ENCODE measurements at regions not wholly inside any gene's neighbourhood (a gene's known extent, or its start where the extent isn't known, plus 50 kb on each side); places are given as distances from the start of the nearest gene placed in this dataset.
"Not testable (repeated sequence)": the region's sequence is repeated elsewhere in the genome, so short reads cannot be mapped to it uniquely, and the experiment has no call there.

DNA sequence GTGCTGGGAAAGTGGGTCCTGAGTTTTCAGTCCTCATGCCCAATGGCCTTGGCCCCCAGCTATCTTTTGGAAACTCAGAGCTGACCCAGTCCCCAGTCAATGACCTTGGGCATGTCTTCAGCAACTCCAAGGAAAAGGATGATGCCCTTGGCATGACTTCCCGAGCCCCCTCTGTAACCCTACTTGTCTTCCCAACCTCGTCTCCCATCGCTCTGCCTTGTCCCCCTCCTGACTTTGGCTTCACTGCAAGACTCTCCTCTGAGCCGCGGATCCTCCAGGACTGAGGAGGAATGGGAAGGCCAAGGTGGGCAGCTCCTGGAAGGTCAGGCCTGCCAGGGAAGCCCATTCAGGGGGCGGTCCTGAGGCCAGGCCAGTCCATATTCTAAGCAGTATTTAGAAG, 73.5 kb upstream of the MEF2A start:
- Histone ChIP-seq H3K9ac (ENCODE audit: low read length) (no peak overlapping the region), H3K4me1 (ENCODE audit: low read length) (no peaks in the 10 kb centered on the region), H3K27ac (ENCODE audit: low read length) (no peak overlapping the region), H3K9me3 (ENCODE audit: insufficient read depth, low read length) (no peaks in the 10 kb centered on the region), H3K4me3 (ENCODE audit: low read length) (no peak overlapping the region), H3K4me2 (ENCODE audit: low read length) (no peak overlapping the region), H3K79me2 (ENCODE audit: low read length) (no peaks in the 10 kb centered on the region), H2AFZ (ENCODE audit: low read depth, low read length) (no peak overlapping the region), H4K20me1 (ENCODE audit: insufficient read depth, low read length) (no peaks in the 10 kb centered on the region), H3K36me3 (replicated peaks; ENCODE audit: low read depth, low read length) (no peaks in the 10 kb centered on the region), H3K27me3 (ENCODE audit: low read depth, low read length) (peaks cover 16% of the 10 kb centered on the region)
- TF ChIP-seq, protein P1, sequence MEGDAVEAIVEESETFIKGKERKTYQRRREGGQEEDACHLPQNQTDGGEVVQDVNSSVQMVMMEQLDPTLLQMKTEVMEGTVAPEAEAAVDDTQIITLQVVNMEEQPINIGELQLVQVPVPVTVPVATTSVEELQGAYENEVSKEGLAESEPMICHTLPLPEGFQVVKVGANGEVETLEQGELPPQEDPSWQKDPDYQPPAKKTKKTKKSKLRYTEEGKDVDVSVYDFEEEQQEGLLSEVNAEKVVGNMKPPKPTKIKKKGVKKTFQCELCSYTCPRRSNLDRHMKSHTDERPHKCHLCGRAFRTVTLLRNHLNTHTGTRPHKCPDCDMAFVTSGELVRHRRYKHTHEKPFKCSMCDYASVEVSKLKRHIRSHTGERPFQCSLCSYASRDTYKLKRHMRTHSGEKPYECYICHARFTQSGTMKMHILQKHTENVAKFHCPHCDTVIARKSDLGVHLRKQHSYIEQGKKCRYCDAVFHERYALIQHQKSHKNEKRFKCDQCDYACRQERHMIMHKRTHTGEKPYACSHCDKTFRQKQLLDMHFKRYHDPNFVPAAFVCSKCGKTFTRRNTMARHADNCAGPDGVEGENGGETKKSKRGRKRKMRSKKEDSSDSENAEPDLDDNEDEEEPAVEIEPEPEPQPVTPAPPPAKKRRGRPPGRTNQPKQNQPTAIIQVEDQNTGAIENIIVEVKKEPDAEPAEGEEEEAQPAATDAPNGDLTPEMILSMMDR (IDR thresholded peaks at IDR 0.05; ENCODE audit: low read depth, low read length): no peak
- TF ChIP-seq EZH2phosphoT487 (IDR thresholded peaks at IDR 0.05; ENCODE audit: low read depth): no peak

DNA sequence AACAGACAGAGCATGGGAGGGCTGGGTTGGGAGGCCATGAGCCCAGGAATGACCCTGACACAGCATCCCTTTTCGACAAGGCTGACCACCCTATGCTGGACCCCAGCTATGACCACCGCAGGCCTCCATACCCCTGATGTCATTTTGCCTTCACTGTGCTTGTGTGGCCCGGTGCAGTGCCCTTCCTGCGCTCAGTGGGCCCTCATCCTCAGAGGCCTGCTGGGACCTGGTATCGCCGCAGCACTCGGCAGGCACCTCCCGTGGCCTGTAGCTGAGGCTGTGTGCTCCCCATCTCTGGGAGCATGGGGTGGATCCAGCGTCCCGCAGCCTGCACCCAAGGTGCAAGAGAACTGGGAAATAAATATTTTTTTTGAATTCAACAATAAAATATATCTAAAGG, 73.1 kb upstream of the MEF2A start:
- no peak overlapping the region for H3K9ac ChIP-seq (ENCODE audit: low read length)
- TF ChIP-seq, protein P1 (IDR thresholded peaks at IDR 0.05; ENCODE audit: low read depth, low read length): no peak
- no peak for TF ChIP-seq EZH2phosphoT487 (IDR thresholded peaks at IDR 0.05; ENCODE audit: low read depth)
- no peak overlapping the region for H3K4me2 ChIP-seq (ENCODE audit: low read length)
- no peaks in the 10 kb centered on the region for H3K4me1 ChIP-seq (ENCODE audit: low read length)
- H2AFZ ChIP-seq (ENCODE audit: low read depth, low read length): no peak overlapping the region
- H3K36me3 ChIP-seq (replicated peaks; ENCODE audit: low read depth, low read length): no peaks in the 10 kb centered on the region
- H3K4me3 ChIP-seq (ENCODE audit: low read length): no peak overlapping the region
- H3K27me3 ChIP-seq (ENCODE audit: low read depth, low read length): peaks cover 16% of the 10 kb centered on the region
- no peaks in the 10 kb centered on the region for H3K79me2 ChIP-seq (ENCODE audit: low read length)
- H3K9me3 ChIP-seq (ENCODE audit: insufficient read depth, low read length): no peaks in the 10 kb centered on the region
- H3K27ac ChIP-seq (ENCODE audit: low read length): no peak overlapping the region
- no peaks in the 10 kb centered on the region for H4K20me1 ChIP-seq (ENCODE audit: insufficient read depth, low read length)

DNA sequence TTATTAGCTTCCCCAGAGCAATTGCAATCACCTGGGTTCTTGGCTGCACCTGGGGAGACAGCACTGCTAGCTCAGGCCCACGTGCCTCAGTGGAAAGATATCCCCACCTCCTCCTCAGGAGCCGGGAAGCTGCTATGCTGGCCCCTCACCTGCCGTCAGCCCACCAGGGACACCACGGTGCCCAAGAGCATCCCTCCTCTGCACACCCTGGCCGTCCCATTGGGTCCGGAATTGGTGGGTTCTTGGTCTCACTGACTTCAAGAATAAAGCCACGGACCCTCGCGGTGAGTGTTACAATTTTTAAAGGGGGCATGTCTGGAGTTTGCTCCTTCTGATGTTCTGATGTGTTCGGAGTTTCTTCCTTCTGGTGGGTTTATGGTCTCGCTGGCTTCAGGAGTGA, 72.3 kb upstream of the MEF2A start:
- TF ChIP-seq EZH2phosphoT487 (IDR thresholded peaks at IDR 0.05; ENCODE audit: low read depth): no peak
- TF ChIP-seq, protein P1 (IDR thresholded peaks at IDR 0.05; ENCODE audit: low read depth, low read length): no peak
- no peak overlapping the region for H3K27ac ChIP-seq (ENCODE audit: low read length)
- H3K27me3 ChIP-seq (ENCODE audit: low read depth, low read length): peaks cover 16% of the 10 kb centered on the region

DNA sequence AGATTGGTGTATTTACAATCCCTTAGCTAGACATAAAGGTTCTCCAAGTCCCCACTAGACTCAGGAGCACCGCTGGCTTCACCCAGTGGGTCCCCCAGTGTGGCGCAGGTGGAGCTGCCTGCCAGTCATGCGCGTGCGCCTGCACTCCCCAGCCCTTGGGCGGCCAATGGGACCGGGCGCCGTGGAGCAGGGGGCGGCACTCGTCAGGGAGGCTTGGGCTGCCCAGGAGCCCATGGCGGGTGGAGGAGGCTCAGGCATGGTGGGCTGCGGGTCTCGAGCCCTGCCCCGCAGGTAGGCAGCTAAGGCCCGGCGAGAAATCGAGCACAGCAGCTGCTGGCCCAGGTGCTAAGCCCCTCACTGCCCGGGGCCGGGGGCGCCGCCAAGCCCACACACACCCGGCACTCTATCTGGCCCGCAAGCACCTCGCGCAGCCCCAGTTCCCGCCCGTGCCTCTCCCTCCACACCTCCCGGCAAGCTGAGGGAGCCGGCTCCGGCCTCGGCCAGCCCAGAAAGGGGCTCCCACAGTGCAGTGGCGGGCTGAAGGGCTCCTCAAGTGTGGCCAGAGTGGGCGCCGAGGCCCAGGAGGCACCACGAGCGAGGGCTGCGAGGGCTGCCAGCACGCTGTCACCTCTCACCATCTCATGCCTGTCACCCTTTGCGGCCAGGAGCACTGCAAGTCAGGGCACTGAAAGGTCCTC, 71.1 kb upstream of the MEF2A start:
- H2AFZ ChIP-seq (ENCODE audit: low read depth, low read length); H3K4me1 ChIP-seq (ENCODE audit: low read length); H3K9ac ChIP-seq (ENCODE audit: low read length); H3K4me3 ChIP-seq (ENCODE audit: low read length); H3K79me2 ChIP-seq (ENCODE audit: low read length); H3K4me2 ChIP-seq (ENCODE audit: low read length); H4K20me1 ChIP-seq (ENCODE audit: insufficient read depth, low read length); H3K36me3 ChIP-seq (replicated peaks; ENCODE audit: low read depth, low read length); H3K27ac ChIP-seq (ENCODE audit: low read length); H3K27me3 ChIP-seq (ENCODE audit: low read depth, low read length); H3K9me3 ChIP-seq (ENCODE audit: insufficient read depth, low read length): not testable (repeated sequence)

More for the DNA sequence above, 72.3 kb upstream of the MEF2A start:
- H4K20me1 ChIP-seq (ENCODE audit: insufficient read depth, low read length): no peaks in the 10 kb centered on the region
- no peak overlapping the region for H3K4me3 ChIP-seq (ENCODE audit: low read length)
- H3K4me1 ChIP-seq (ENCODE audit: low read length): no peaks in the 10 kb centered on the region
- H3K9me3 ChIP-seq (ENCODE audit: insufficient read depth, low read length): no peaks in the 10 kb centered on the region
- H2AFZ ChIP-seq (ENCODE audit: low read depth, low read length): no peak overlapping the region
- no peaks in the 10 kb centered on the region for H3K36me3 ChIP-seq (replicated peaks; ENCODE audit: low read depth, low read length)
- H3K9ac ChIP-seq (ENCODE audit: low read length): no peak overlapping the region
- H3K79me2 ChIP-seq (ENCODE audit: low read length): no peaks in the 10 kb centered on the region
- no peak overlapping the region for H3K4me2 ChIP-seq (ENCODE audit: low read length)
